DMS 273 (cell line): ENCODE measurements at regions not wholly inside any gene's neighbourhood (a gene's known extent, or its start where the extent isn't known, plus 50 kb on each side); places are given as distances from the start of the nearest gene placed in this dataset.

Experiments
- DNase-seq: peaks from one replicate; lab custom pipeline; 2025; ENCODE audit not compliant: unreplicated experiment; lab: John Stamatoyannopoulos, UW

- DNase-seq, result no peak
These were observed 394.1 kb upstream of the NETO1 start for GRCh38 chr18:73261923-73262322.

- no peak for DNase-seq
These were observed 393.5 kb upstream of the NETO1 start for GRCh38 chr18:73261243-73261642.

GRCh38 chr18:73258375-73259087 lies 390.7 kb upstream of the NETO1 start:
- no peak for DNase-seq

GRCh38 chr18:73254564-73254963 lies 386.8 kb upstream of the NETO1 start:
- no peak for DNase-seq

- DNase-seq, result no peak
These were observed 381.2 kb upstream of the NETO1 start for GRCh38 chr18:73249030-73249429.

- no peak for DNase-seq
These were observed 379.0 kb upstream of the NETO1 start for GRCh38 chr18:73246763-73247162.

GRCh38 chr18:73245345-73245744 lies 377.6 kb upstream of the NETO1 start:
- DNase-seq, result no peak

- DNase-seq, result no peak
These were observed 376.6 kb upstream of the NETO1 start for GRCh38 chr18:73244401-73244800.

GRCh38 chr18:73240899-73241298 lies 373.1 kb upstream of the NETO1 start:
- no peak for DNase-seq

GRCh38 chr18:73235921-73236320 lies 368.1 kb upstream of the NETO1 start:
- DNase-seq, result no peak

GRCh38 chr18:73235491-73235890 lies 367.7 kb upstream of the NETO1 start:
- no peak for DNase-seq

GRCh38 chr18:73232933-73233332 lies 365.1 kb upstream of the NETO1 start:
- DNase-seq, result no peak

GRCh38 chr18:73220663-73221062 lies 352.9 kb upstream of the NETO1 start:
- DNase-seq, result no peak

GRCh38 chr18:73218293-73218692 lies 350.5 kb upstream of the NETO1 start:
- no peak for DNase-seq

GRCh38 chr18:73214970-73215369 lies 347.2 kb upstream of the NETO1 start:
- no peak for DNase-seq

- no peak for DNase-seq
These were observed 344.7 kb upstream of the NETO1 start for GRCh38 chr18:73212442-73212841.

GRCh38 chr18:73201940-73202339 lies 334.2 kb upstream of the NETO1 start:
- DNase-seq, result no peak

GRCh38 chr18:73199151-73199550 lies 331.4 kb upstream of the NETO1 start:
- no peak for DNase-seq

GRCh38 chr18:73189718-73190117 lies 321.9 kb upstream of the NETO1 start:
- no peak for DNase-seq

GRCh38 chr18:73168236-73168635 lies 300.4 kb upstream of the NETO1 start:
- DNase-seq, result no peak

GRCh38 chr18:73164430-73164829 lies 296.6 kb upstream of the NETO1 start:
- no peak for DNase-seq

- no peak for DNase-seq
These were observed 295.4 kb upstream of the NETO1 start for GRCh38 chr18:73163236-73163635.

GRCh38 chr18:73156117-73156516 lies 288.3 kb upstream of the NETO1 start:
- DNase-seq, result no peak
